ENCODE measurements at regions not wholly inside any gene's neighbourhood (a gene's known extent, or its start where the extent isn't known, plus 50 kb on each side); places are given as distances from the start of the nearest gene placed in this dataset.

DNA sequence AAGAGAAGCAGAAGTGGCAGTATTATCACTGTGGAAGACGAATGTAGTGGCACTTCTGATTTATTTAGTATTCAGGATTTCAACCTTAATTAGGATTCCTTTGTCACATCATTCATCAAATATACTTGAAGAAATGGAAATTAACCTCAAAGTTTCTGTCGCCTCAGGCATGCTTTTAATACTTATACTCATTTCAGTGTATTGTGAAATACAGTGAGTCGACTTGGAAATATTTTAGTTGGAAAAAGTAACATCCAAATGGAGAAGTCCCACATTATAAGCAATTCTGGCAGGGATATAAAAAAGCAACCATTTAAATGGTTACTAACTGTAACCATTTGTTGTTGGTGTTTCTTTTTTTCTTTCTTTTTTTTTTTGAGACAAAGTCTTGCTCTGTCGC lies 648.8 kb downstream of the ARL4A start:
- H3K27me3 ChIP-seq (ENCODE audit: low read depth, low read length) = no peaks in the 10 kb centered on the region
- TF ChIP-seq EZH2phosphoT487 (IDR thresholded peaks at IDR 0.05; ENCODE audit: low read depth) = no peak
- TF ChIP-seq, protein P1, sequence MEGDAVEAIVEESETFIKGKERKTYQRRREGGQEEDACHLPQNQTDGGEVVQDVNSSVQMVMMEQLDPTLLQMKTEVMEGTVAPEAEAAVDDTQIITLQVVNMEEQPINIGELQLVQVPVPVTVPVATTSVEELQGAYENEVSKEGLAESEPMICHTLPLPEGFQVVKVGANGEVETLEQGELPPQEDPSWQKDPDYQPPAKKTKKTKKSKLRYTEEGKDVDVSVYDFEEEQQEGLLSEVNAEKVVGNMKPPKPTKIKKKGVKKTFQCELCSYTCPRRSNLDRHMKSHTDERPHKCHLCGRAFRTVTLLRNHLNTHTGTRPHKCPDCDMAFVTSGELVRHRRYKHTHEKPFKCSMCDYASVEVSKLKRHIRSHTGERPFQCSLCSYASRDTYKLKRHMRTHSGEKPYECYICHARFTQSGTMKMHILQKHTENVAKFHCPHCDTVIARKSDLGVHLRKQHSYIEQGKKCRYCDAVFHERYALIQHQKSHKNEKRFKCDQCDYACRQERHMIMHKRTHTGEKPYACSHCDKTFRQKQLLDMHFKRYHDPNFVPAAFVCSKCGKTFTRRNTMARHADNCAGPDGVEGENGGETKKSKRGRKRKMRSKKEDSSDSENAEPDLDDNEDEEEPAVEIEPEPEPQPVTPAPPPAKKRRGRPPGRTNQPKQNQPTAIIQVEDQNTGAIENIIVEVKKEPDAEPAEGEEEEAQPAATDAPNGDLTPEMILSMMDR (IDR thresholded peaks at IDR 0.05; ENCODE audit: low read depth, low read length) = no peak
- no peak overlapping the region for H3K9ac ChIP-seq (ENCODE audit: low read length)
- H3K4me2 ChIP-seq (ENCODE audit: low read length) = no peak overlapping the region
- H3K4me1 ChIP-seq (ENCODE audit: low read length) = no peaks in the 10 kb centered on the region
- no peaks in the 10 kb centered on the region for H3K9me3 ChIP-seq (ENCODE audit: insufficient read depth, low read length)
- H2AFZ ChIP-seq (ENCODE audit: low read depth, low read length) = no peak overlapping the region
- H3K36me3 ChIP-seq (replicated peaks; ENCODE audit: low read depth, low read length) = no peaks in the 10 kb centered on the region
- no peak overlapping the region for H3K4me3 ChIP-seq (ENCODE audit: low read length)
- no peak overlapping the region for H3K27ac ChIP-seq (ENCODE audit: low read length)
- no peaks in the 10 kb centered on the region for H4K20me1 ChIP-seq (ENCODE audit: insufficient read depth, low read length)
- H3K79me2 ChIP-seq (ENCODE audit: low read length) = no peaks in the 10 kb centered on the region

GRCh38 chr7:13352677-13353076 lies 636.8 kb downstream of the ETV1 start:
- no peak overlapping the region for H2AFZ ChIP-seq (ENCODE audit: low read depth, low read length)
- H3K4me3 ChIP-seq (ENCODE audit: low read length) = no peak overlapping the region
- no peaks in the 10 kb centered on the region for H3K27me3 ChIP-seq (ENCODE audit: low read depth, low read length)
- H3K36me3 ChIP-seq (replicated peaks; ENCODE audit: low read depth, low read length) = no peaks in the 10 kb centered on the region
- H3K9me3 ChIP-seq (ENCODE audit: insufficient read depth, low read length) = no peaks in the 10 kb centered on the region
- H4K20me1 ChIP-seq (ENCODE audit: insufficient read depth, low read length) = no peaks in the 10 kb centered on the region
- TF ChIP-seq, protein P1 (IDR thresholded peaks at IDR 0.05; ENCODE audit: low read depth, low read length) = no peak
- TF ChIP-seq EZH2phosphoT487 (IDR thresholded peaks at IDR 0.05; ENCODE audit: low read depth) = no peak
- no peaks in the 10 kb centered on the region for H3K79me2 ChIP-seq (ENCODE audit: low read length)
- H3K27ac ChIP-seq (ENCODE audit: low read length) = no peak overlapping the region
- no peak overlapping the region for H3K9ac ChIP-seq (ENCODE audit: low read length)
- no peak overlapping the region for H3K4me2 ChIP-seq (ENCODE audit: low read length)
- no peaks in the 10 kb centered on the region for H3K4me1 ChIP-seq (ENCODE audit: low read length)

- no peak overlapping the region for H3K4me3 ChIP-seq (ENCODE audit: low read length)
- no peak for TF ChIP-seq EZH2phosphoT487 (IDR thresholded peaks at IDR 0.05; ENCODE audit: low read depth)
- TF ChIP-seq, protein P1 (IDR thresholded peaks at IDR 0.05; ENCODE audit: low read depth, low read length) = no peak
- no peak overlapping the region for H3K27ac ChIP-seq (ENCODE audit: low read length)
These were observed 629.8 kb downstream of the ETV1 start for GRCh38 chr7:13359656-13360055.

DNA sequence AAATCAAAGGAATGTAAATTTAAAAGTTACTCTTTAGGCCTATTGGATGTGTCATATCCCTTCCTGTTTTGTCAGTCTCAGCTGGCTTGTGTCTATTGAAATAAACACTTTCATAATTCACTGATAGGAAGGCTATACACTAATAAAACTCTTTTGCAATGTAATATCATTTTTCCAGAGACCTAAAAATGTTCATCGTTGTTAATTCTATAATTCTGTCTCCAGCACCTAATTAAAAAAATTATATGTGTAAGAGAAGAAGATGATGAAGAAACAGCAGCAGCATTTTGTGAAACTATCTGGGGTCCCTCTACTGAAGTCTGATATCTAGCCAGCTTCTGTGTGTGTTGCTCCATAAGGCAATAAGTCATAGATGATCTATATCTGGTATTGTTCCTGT lies 602.7 kb downstream of the ETV1 start:
- Histone ChIP-seq H3K36me3 (replicated peaks; ENCODE audit: low read depth, low read length) (no peaks in the 10 kb centered on the region), H3K27ac (ENCODE audit: low read length) (no peak overlapping the region), H3K9me3 (ENCODE audit: insufficient read depth, low read length) (no peaks in the 10 kb centered on the region), H3K79me2 (ENCODE audit: low read length) (no peaks in the 10 kb centered on the region), H3K4me3 (ENCODE audit: low read length) (no peak overlapping the region), H3K27me3 (ENCODE audit: low read depth, low read length) (no peaks in the 10 kb centered on the region), H3K4me2 (ENCODE audit: low read length) (no peak overlapping the region), H3K9ac (ENCODE audit: low read length) (no peak overlapping the region), H3K4me1 (ENCODE audit: low read length) (no peaks in the 10 kb centered on the region), H4K20me1 (ENCODE audit: insufficient read depth, low read length) (no peaks in the 10 kb centered on the region), H2AFZ (ENCODE audit: low read depth, low read length) (no peak overlapping the region)
- no peak for TF ChIP-seq EZH2phosphoT487 (IDR thresholded peaks at IDR 0.05; ENCODE audit: low read depth)
- TF ChIP-seq, protein P1 (IDR thresholded peaks at IDR 0.05; ENCODE audit: low read depth, low read length) = no peak

More at GRCh38 chr7:13359656-13360055, 629.8 kb downstream of the ETV1 start:
- no peak overlapping the region for H2AFZ ChIP-seq (ENCODE audit: low read depth, low read length)
- H3K79me2 ChIP-seq (ENCODE audit: low read length) = no peaks in the 10 kb centered on the region
- no peaks in the 10 kb centered on the region for H4K20me1 ChIP-seq (ENCODE audit: insufficient read depth, low read length)
- no peak overlapping the region for H3K4me2 ChIP-seq (ENCODE audit: low read length)
- H3K36me3 ChIP-seq (replicated peaks; ENCODE audit: low read depth, low read length) = no peaks in the 10 kb centered on the region
- no peaks in the 10 kb centered on the region for H3K9me3 ChIP-seq (ENCODE audit: insufficient read depth, low read length)
- H3K9ac ChIP-seq (ENCODE audit: low read length) = no peak overlapping the region
- H3K27me3 ChIP-seq (ENCODE audit: low read depth, low read length) = no peaks in the 10 kb centered on the region
- no peaks in the 10 kb centered on the region for H3K4me1 ChIP-seq (ENCODE audit: low read length)

Measured in OCI-LY3 (cell line).